H1 (cell line): ENCODE measurements at regions not wholly inside any gene's neighbourhood (a gene's known extent, or its start where the extent isn't known, plus 50 kb on each side); places are given as distances from the start of the nearest gene placed in this dataset.

ENCODE experiments used
- CEBPB ChIP-seq: IDR thresholded peaks from 2 replicates; pipeline ENCODE4 v1.6.1; 2012; ENCODE audit warnings: low read depth, low read length
- CHD1 ChIP-seq: IDR thresholded peaks from 2 replicates; pipeline ENCODE4 v1.6.1; 2012; ENCODE audit warnings: low read depth, low read length, improper control_type of control experiment
- CHD7 ChIP-seq: fragments of 300-600 bp; sonication (generic); IDR thresholded peaks from 2 replicates; pipeline ENCODE4 v1.7.1; 2012; ENCODE audit warnings: low read length, moderate library complexity, mild to moderate bottlenecking, inconsistent platforms; ENCODE audit not compliant: insufficient replicate concordance
- EP300 ChIP-seq, 2 experiments: IDR thresholded peaks; 1 replicate in 1 of 2; 2 replicates in 1 of 2; pipeline ENCODE4 v1.6.1; 2011 to 2012; ENCODE audit warnings: low read depth in 2 of 2, low read length in 2 of 2, mild to moderate bottlenecking in 2 of 2, borderline replicate concordance in 1 of 2, inconsistent platforms in 1 of 2, moderate library complexity in 1 of 2
- HDAC2 ChIP-seq, 2 experiments: fragments of 300-600 bp in 1 of 2; sonication (generic) in 1 of 2; IDR thresholded peaks; 2 replicates each; pipeline ENCODE4 v1.6.1; 2011 to 2012; ENCODE audit warnings: low read depth in 2 of 2, low read length in 2 of 2, mild to moderate bottlenecking in 2 of 2, moderate library complexity in 2 of 2, borderline replicate concordance in 1 of 2, inconsistent platforms in 1 of 2
- KDM1A ChIP-seq: fragments of 200-600, 300-600 bp; sonication (generic); IDR thresholded peaks from 2 replicates; pipeline ENCODE4 v1.7.1; 2016; ENCODE audit warnings: mild to moderate bottlenecking, low read length, borderline replicate concordance
- RXRA ChIP-seq: IDR thresholded peaks from 2 replicates; pipeline ENCODE4 v1.6.1; 2011; ENCODE audit warnings: low read depth, mild to moderate bottlenecking, low read length, moderate library complexity; ENCODE audit not compliant: insufficient read depth
- SP1 ChIP-seq: IDR thresholded peaks from 2 replicates; pipeline ENCODE4 v1.6.1; 2011; ENCODE audit warnings: low read depth, low read length
- TEAD4 ChIP-seq: IDR thresholded peaks from 2 replicates; pipeline ENCODE4 v1.6.1; 2012; ENCODE audit warnings: low read depth, low read length, inconsistent platforms, mixed read lengths
- ZNF274 ChIP-seq: IDR thresholded peaks from 2 replicates; pipeline ENCODE4 v1.7.0; 2012; ENCODE audit warnings: low read length, borderline replicate concordance; ENCODE audit errors: extremely low read depth

- no peak for TF ChIP-seq CHD7
- no peak for TF ChIP-seq HDAC2 (IDR thresholded peaks at IDR 0.05; ENCODE audit: borderline replicate concordance in 1 of 2, low read depth in 2 of 2, low read length in 2 of 2)
- no peak for TF ChIP-seq CHD1
- no peak for TF ChIP-seq EP300 (IDR thresholded peaks at IDR 0.05; ENCODE audit: borderline replicate concordance in 1 of 2, low read depth in 2 of 2, low read length in 2 of 2)
- TF ChIP-seq RXRA, result no peak
- TF ChIP-seq ZNF274, result no peak
- no peak for TF ChIP-seq SP1
- no peak for TF ChIP-seq CEBPB
- TF ChIP-seq KDM1A, result no peak
- TF ChIP-seq TEAD4, result no peak
These were observed 59.4 kb upstream of the FMOD start (continued) for GRCh38 chr1:203410182-203410900.
